Keratinocyte (primary cell): ENCODE measurements at regions not wholly inside any gene's neighbourhood (a gene's known extent, or its start where the extent isn't known, plus 50 kb on each side); places are given as distances from the start of the nearest gene placed in this dataset.

Experiments
- CTCF ChIP-seq, 3 experiments: IDR thresholded peaks in 1 of 3; conservative IDR thresholded peaks in 1 of 3; optimal IDR thresholded peaks in 1 of 3; 2 replicates in 2 of 3; 3 replicates in 1 of 3; pipeline versions ENCODE3 to v1.5.1; 2011; ENCODE audit warnings: low read length in 3 of 3, mild to moderate bottlenecking in 3 of 3, moderate library complexity in 2 of 3, control low read depth in 1 of 3, inconsistent platforms in 1 of 3; ENCODE audit not compliant: insufficient read depth in 2 of 3; ENCODE audit errors: extremely low read depth in 1 of 3
- EZH2 ChIP-seq: IDR thresholded peaks from one replicate; pipeline ENCODE4 v1.6.1; 2012; ENCODE audit warnings: inconsistent platforms, mild to moderate bottlenecking, low read length, moderate library complexity

GRCh38 chr10:81603106-81603620, 271.8 kb upstream of the NRG3 start:
- TF ChIP-seq CTCF (optimal IDR thresholded peaks at IDR 0.05 in 1 of 3, IDR thresholded peaks at IDR 0.05 in 1 of 3, conservative IDR thresholded peaks at IDR 0.05 in 1 of 3; ENCODE audit: extremely low read depth in 1 of 3, insufficient read depth in 2 of 3, low read length in 3 of 3) = no peak
- TF ChIP-seq EZH2 = no peak
